Endothelial cell of umbilical vein (primary cell): ENCODE measurements at regions not wholly inside any gene's neighbourhood (a gene's known extent, or its start where the extent isn't known, plus 50 kb on each side); places are given as distances from the start of the nearest gene placed in this dataset.

ENCODE experiments used
- BruUV-seq: library from RNA; stranded (reverse); fragments of 400-500 nt; replicated peaks from 2 replicates; lab custom pipeline; 2021; lab: Mats Ljungman, UMichigan
- CTCF ChIA-PET: fragments of 300-600, 350-600 bp; sonication (Branson Sonifier 250); formaldehyde crosslinking; loops from one replicate; lab custom pipeline; 2021; ENCODE audit warnings: antibody characterized with exemption, inconsistent platforms; lab: Charles Lee
- POLR2A ChIA-PET: fragments of 300-600, 350-600 bp; sonication (Branson Sonifier 250); formaldehyde crosslinking; loops from one replicate; lab custom pipeline; 2021; ENCODE audit warnings: antibody characterized with exemption, inconsistent platforms; lab: Charles Lee
- DNase-seq: peaks from one replicate; pipeline ENCODE4 v3.0.0-alpha.2; 2011; ENCODE audit warnings: low read depth, low spot score
- FAIRE-seq: peaks from 2 replicates; lab custom pipeline; 2011; peaks lifted over from hg19 to GRCh38; lab: Jason Lieb, UNC
- H2AFZ ChIP-seq: 2 replicates; pipeline ENCODE4 v1.6.0; 2012; ENCODE audit warnings: low read depth, low read length, control low read depth, inconsistent platforms
- H3K27ac ChIP-seq: 2 replicates; pipeline ENCODE4 v1.5.1; 2011; ENCODE audit warnings: low read depth, mild to moderate bottlenecking, control low read depth, low read length, moderate library complexity; ENCODE audit not compliant: insufficient read depth
- H3K27me3 ChIP-seq, 2 experiments: 2 replicates each; pipeline versions ENCODE4 v1.6.0 to v1.6.1; 2011; ENCODE audit warnings: low read length in 2 of 2, mixed read lengths in 1 of 2; ENCODE audit not compliant: control insufficient read depth in 2 of 2, insufficient read depth in 2 of 2
- H3K36me3 ChIP-seq, 2 experiments: 2 replicates in 1 of 2; 3 replicates in 1 of 2; pipeline ENCODE4 v1.5.1; 2011; ENCODE audit warnings: low read length in 2 of 2, mild to moderate bottlenecking in 1 of 2, moderate library complexity in 1 of 2; ENCODE audit not compliant: control insufficient read depth in 2 of 2, insufficient read depth in 2 of 2; ENCODE audit errors: extremely low read depth in 1 of 2
- H3K4me1 ChIP-seq: 3 replicates; pipeline ENCODE4 v1.5.1; 2011; ENCODE audit warnings: mild to moderate bottlenecking, low read length; ENCODE audit not compliant: control insufficient read depth, insufficient read depth; ENCODE audit errors: extremely low read depth
- H3K4me2 ChIP-seq: 2 replicates; pipeline ENCODE4 v1.6.1; 2011; ENCODE audit warnings: low read length, control low read depth, mixed read lengths; ENCODE audit not compliant: insufficient read depth
- H3K4me3 ChIP-seq, 3 experiments: fragments of 200-600 bp in 1 of 3; sonication (generic), shearing (Covaris generic) in 1 of 3; replicated peaks in 1 of 3; 2 replicates each; pipeline ENCODE4 v1.5.1; 2011 to 2016; ENCODE audit warnings: control low read depth in 3 of 3, low read length in 3 of 3, mild to moderate bottlenecking in 2 of 3, inconsistent platforms in 1 of 3, low read depth in 1 of 3, moderate library complexity in 1 of 3; ENCODE audit not compliant: insufficient read depth in 1 of 3
- H3K79me2 ChIP-seq: 2 replicates; pipeline ENCODE4 v1.6.0; 2012; ENCODE audit warnings: low read length, inconsistent platforms; ENCODE audit not compliant: control insufficient read depth, insufficient read depth
- H3K9ac ChIP-seq: replicated peaks from 2 replicates; pipeline ENCODE3; 2011; ENCODE audit warnings: low read length, control low read depth; ENCODE audit not compliant: insufficient read depth; ENCODE audit errors: extremely low read depth
- H3K9me1 ChIP-seq: replicated peaks from 3 replicates; pipeline ENCODE4 v1.6.0; 2011; ENCODE audit warnings: mild to moderate bottlenecking, low read length; ENCODE audit not compliant: control insufficient read depth, insufficient read depth; ENCODE audit errors: extremely low read depth
- H3K9me3 ChIP-seq: replicated peaks from 2 replicates; pipeline ENCODE4 v1.5.1; 2012; ENCODE audit warnings: low read length, inconsistent platforms; ENCODE audit not compliant: control insufficient read depth, insufficient read depth
- H4K20me1 ChIP-seq: replicated peaks from 2 replicates; pipeline ENCODE3; 2011; ENCODE audit warnings: mild to moderate bottlenecking, low read length; ENCODE audit not compliant: control insufficient read depth, insufficient read depth; ENCODE audit errors: extremely low read depth
- EZH2 ChIP-seq: IDR thresholded peaks from 2 replicates; pipeline ENCODE4 v1.6.1; 2012; ENCODE audit warnings: borderline replicate concordance, low read depth, mild to moderate bottlenecking, moderate library complexity, low read length, inconsistent platforms; ENCODE audit not compliant: severe bottlenecking
- FOS ChIP-seq: IDR thresholded peaks from 2 replicates; pipeline ENCODE4 v1.6.1; 2011; ENCODE audit warnings: mild to moderate bottlenecking, low read length, moderate library complexity, borderline replicate concordance; ENCODE audit not compliant: insufficient read depth
- GATA2 ChIP-seq: IDR thresholded peaks from 2 replicates; pipeline ENCODE4 v1.7.0; 2011; ENCODE audit warnings: low read depth, mild to moderate bottlenecking, moderate library complexity, mixed read lengths, low read length; ENCODE audit not compliant: insufficient read length, insufficient read depth
- JUN ChIP-seq: IDR thresholded peaks from 2 replicates; pipeline ENCODE4 v1.6.1; 2011; ENCODE audit warnings: borderline replicate concordance, low read depth; ENCODE audit not compliant: insufficient read length, insufficient read depth
- MYC ChIP-seq: IDR thresholded peaks from one replicate; pipeline ENCODE4 v1.6.1; 2011; ENCODE audit warnings: mild to moderate bottlenecking, low read depth, low read length
- POLR2A ChIP-seq: IDR thresholded peaks from 2 replicates; pipeline ENCODE4 v1.6.1; 2012; ENCODE audit warnings: low read depth, mild to moderate bottlenecking, control low read depth, low read length
- POLR2AphosphoS5 ChIP-seq: IDR thresholded peaks from 2 replicates; pipeline ENCODE4 v1.6.1; 2012; ENCODE audit warnings: low read depth, mild to moderate bottlenecking, control low read depth, low read length, moderate library complexity; ENCODE audit not compliant: insufficient read depth
- dilution Hi-C: fragments of 300-500 bp; cut with MboI; formaldehyde crosslinking; loops from one replicate; pipeline ENCODE4 v1.15.0; 2019; ENCODE audit warnings: low sequenced_read_pairs; ENCODE audit not compliant: extremely low pct_ligation_motif_present
- intact Hi-C: fragments of 100-400 bp; cut with micrococcal nuclease; formaldehyde crosslinking; loops from one replicate; pipeline ENCODE4 v1.10.0; 2022
- TF ChIP-seq, protein P1 (sequence below), 2 donors: IDR thresholded peaks; 1 replicate in 1 of 2; 2 replicates in 1 of 2; pipeline ENCODE4 v1.5.1; 2011; ENCODE audit warnings: low read length in 2 of 2, mild to moderate bottlenecking in 2 of 2, moderate library complexity in 2 of 2, control low read depth in 1 of 2, inconsistent platforms in 1 of 2, low read depth in 1 of 2; ENCODE audit not compliant: insufficient read depth in 1 of 2; ENCODE audit errors: extremely low read depth in 1 of 2
- TF ChIP-seq, protein P2 (sequence below): IDR thresholded peaks from 2 replicates; pipeline ENCODE4 v1.6.1; 2011; ENCODE audit not compliant: insufficient read depth, insufficient read length

DNA sequence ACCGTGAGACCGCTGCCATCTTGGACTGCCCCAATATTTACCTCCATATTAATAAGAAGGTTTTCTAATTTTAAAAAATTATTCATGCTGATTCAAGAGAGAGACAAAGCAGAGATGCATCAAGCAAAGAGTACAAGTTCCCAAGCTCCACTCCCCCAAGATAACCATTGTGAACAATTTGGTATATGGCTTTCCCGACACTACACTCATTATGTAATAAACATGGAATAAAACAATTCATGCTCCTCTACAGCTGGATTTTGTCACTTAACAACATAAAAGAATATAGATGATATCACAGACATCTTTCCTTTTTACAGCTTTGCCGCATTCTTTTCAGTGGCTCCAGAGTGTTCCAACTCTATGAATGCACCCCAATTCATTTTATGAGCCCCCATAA, 307.6 kb downstream of the FGFR2 start:
- Histone ChIP-seq H3K27me3 (no peaks in the 10 kb centered on the region), H3K9me3 (no peaks in the 10 kb centered on the region), H3K27ac (no peak overlapping the region), H3K4me1 (no peaks in the 10 kb centered on the region), H3K79me2 (no peaks in the 10 kb centered on the region), H3K4me3 (no peak overlapping the region), H3K4me2 (no peak overlapping the region), H3K9me1 (no peaks in the 10 kb centered on the region), H3K36me3 (no peaks in the 10 kb centered on the region), H2AFZ (no peak overlapping the region), H3K9ac (no peak overlapping the region), H4K20me1 (no peaks in the 10 kb centered on the region)
- dilution Hi-C loops: no loop called here
- no TSS peak for BruUV-seq
- DNase-seq: no peak
- FAIRE-seq: no peak
- TF ChIP-seq FOS (no peak), POLR2AphosphoS5 (no peak), POLR2A (no peak), EZH2 (no peak), GATA2 (no peak), MYC (no peak), JUN (no peak)
- TF ChIP-seq, protein P1, sequence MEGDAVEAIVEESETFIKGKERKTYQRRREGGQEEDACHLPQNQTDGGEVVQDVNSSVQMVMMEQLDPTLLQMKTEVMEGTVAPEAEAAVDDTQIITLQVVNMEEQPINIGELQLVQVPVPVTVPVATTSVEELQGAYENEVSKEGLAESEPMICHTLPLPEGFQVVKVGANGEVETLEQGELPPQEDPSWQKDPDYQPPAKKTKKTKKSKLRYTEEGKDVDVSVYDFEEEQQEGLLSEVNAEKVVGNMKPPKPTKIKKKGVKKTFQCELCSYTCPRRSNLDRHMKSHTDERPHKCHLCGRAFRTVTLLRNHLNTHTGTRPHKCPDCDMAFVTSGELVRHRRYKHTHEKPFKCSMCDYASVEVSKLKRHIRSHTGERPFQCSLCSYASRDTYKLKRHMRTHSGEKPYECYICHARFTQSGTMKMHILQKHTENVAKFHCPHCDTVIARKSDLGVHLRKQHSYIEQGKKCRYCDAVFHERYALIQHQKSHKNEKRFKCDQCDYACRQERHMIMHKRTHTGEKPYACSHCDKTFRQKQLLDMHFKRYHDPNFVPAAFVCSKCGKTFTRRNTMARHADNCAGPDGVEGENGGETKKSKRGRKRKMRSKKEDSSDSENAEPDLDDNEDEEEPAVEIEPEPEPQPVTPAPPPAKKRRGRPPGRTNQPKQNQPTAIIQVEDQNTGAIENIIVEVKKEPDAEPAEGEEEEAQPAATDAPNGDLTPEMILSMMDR (IDR thresholded peaks at IDR 0.05; ENCODE audit: extremely low read depth in 1 of 2, insufficient read depth in 1 of 2, low read depth in 1 of 2, low read length in 2 of 2): no peak
- TF ChIP-seq, protein P2, sequence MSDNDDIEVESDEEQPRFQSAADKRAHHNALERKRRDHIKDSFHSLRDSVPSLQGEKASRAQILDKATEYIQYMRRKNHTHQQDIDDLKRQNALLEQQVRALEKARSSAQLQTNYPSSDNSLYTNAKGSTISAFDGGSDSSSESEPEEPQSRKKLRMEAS: no peak
- intact Hi-C loops: no loop called here
- CTCF ChIA-PET: no interaction called here
- POLR2A ChIA-PET: no interaction called here
